ENCODE measurements at regions not wholly inside any gene's neighbourhood (a gene's known extent, or its start where the extent isn't known, plus 50 kb on each side); places are given as distances from the start of the nearest gene placed in this dataset.
"Not testable (repeated sequence)": the region's sequence is repeated elsewhere in the genome, so short reads cannot be mapped to it uniquely, and the experiment has no call there.

DNA sequence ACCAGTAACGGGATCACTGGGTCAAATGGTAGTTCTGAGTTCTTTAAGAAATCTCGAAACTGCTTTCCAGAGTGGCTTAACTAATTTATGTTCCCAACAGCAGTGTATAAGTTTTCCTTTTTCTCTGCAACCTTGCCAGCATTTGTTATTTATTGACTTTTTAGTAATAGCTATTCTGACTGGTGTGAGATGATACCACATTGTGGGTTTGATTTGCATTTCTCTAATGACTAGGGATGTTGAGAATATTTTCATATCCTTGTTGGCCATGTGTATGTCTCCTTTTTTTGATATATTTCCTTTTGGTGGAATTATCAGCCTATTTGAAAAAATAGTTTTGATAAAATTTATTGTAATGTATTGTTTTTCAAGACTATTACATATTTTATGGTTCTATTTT, 701.2 kb upstream of the FBXO33 start:
- DNase-seq (ENCODE audit: low read depth, low spot score), result no peak

GRCh38 chr14:40129159-40129558, 696.9 kb upstream of the FBXO33 start:
- DNase-seq (ENCODE audit: low read depth, low spot score), result no peak

GRCh38 chr14:40123816-40124215, 691.6 kb upstream of the FBXO33 start:
- DNase-seq (ENCODE audit: low read depth, low spot score), result no peak

DNA sequence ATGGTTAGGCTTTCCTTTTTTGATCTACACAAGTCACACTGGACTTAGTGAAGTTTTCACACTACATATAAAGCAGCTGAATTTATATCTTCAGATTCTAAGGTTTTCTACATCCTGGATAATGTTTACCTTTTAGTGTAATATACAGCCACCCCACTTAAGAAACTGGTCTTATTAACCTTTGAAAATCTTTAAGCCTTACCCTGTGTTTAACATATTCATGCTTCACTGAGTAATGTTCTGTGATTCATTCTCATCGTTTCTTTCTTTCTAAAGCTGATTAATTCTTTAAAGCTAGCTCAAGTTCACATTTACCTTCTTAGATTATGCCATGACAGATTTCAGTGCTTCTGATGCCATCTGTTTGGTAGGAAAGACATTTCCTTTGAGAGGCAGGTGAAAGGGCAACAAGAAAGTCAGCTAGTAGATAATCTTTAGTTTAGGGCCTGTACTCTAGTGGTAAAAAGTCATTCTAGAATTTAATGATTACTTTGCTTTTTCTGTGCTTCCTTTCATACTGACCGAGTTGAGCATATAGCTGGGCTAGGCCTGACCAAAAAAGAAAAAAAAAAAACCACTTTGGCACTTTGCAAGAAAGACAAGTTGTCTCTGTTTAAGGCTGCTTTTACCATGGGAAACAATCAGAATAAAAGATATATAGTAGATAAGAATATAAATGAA, 690.9 kb upstream of the FBXO33 start:
- no peak for DNase-seq (ENCODE audit: low read depth, low spot score)

GRCh38 chr14:40119765-40120164, 687.5 kb upstream of the FBXO33 start:
- no peak for DNase-seq (ENCODE audit: low read depth, low spot score)

GRCh38 chr14:40119321-40119720, 687.1 kb upstream of the FBXO33 start:
- peak; percentile 35 for DNase-seq (ENCODE audit: low read depth, low spot score)

DNA sequence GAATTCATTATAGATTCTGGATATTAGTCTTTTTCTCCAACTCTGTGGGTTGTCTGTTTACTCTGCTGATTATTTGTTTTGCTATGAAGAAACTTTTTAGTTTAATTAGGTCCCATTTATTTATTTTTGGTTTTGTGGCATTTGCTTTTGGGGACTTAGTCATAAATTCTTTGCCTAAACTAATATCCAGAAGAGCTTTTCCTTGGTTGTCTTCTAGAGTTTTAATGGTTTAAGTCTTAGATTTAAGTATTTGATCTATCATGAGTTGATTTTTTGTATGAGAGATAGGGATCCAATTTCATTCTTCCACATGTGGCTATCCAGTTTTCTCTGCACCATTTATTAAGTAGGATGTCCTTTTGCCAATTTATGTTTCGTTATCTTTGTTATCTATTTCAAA, 683.4 kb upstream of the FBXO33 start:
- no peak for DNase-seq (ENCODE audit: low read depth, low spot score)

GRCh38 chr14:40113671-40114070, 681.4 kb upstream of the FBXO33 start:
- no peak for DNase-seq (ENCODE audit: low read depth, low spot score)

DNA sequence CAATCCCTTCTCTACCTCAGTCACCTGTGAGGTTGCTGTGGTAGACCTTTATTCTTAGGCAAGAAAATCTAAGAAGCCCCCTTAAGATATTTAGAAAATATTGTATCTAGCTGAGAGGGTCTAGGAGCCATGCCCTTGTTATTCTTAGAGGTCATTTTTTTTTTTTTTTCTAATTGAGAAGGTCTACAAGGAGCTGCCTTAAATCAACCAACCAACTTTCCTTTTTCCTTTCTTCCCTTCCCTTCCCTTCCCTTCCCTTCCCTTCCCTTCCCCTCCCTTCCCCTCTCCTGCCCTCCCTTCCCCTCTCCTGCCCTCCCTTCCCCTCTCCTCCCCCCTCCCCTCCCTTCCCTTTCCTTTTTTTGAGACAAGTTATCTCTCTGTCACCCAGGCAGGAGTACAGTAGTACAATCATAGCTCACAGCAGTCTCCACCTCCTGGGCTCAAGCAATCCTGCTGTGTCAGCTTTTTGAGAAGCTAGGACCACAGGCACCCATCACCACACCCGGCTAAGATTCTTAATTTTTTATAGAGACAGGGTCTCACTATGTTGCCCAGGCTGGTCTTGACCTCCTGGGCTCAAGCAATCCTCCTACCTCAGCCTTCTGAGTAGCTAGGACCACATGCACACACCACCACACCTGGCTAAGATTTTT, 668.4 kb upstream of the FBXO33 start:
- DNase-seq (ENCODE audit: low read depth, low spot score), result no peak

GRCh38 chr14:40099316-40099715, 667.1 kb upstream of the FBXO33 start:
- no peak for DNase-seq (ENCODE audit: low read depth, low spot score)

DNA sequence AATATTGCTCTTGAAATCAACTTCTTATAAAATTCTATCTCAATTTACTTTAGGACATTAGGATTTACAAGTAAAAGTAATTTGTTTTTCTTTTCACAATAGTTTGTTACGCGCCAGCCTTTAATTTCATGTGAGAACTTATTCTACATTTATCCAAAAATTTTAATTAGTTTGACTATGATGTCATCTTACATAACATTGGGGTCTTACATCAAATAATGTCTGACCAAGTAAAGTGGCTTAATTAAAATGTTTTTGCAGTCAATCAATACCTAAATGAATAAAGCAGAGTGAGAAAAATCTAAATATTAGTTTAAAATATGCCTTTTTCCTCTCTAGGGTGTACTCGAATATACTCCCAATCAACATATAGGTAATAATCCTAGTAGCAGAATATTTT, 666.2 kb upstream of the FBXO33 start:
- DNase-seq (ENCODE audit: low read depth, low spot score), result no peak

DNA sequence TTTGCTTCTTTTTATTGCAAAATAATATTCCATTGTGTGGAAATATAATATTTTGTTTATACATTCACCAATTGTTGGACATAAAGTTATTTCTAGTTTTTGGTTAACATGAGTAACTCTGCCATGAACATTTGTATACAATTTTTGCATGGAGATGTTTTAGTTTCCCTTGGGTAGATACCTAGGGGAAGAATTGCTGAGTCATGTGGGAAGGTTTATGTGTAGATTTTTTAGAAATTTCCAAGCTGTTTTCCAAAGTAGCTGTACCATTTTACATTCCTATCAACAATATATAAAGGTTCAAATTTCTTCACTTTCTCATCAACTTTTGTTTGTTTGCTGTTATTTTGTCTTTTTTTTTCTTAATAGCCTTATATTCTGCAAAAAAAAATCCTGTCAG, 664.7 kb upstream of the FBXO33 start:
- no peak for DNase-seq (ENCODE audit: low read depth, low spot score)

DNA sequence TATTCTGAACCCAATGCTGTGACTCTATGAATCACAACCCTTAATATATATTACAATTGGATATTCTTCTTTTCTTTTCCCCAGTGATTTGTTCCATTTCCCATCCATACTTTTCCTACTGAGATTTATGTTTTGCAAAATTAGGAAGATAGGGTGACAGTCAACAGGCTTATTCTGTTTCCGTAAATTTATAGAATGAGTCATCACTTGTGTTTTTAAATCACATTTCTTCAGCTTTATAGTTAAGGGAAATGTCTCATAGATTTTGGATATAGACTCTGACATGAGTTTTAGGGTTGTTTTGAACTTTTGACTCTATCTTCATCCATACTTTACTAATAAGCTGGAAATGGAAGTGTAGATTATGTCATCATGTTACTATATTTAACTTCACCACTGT, 661.6 kb upstream of the FBXO33 start:
- DNase-seq (ENCODE audit: low read depth, low spot score), result no peak

DNA sequence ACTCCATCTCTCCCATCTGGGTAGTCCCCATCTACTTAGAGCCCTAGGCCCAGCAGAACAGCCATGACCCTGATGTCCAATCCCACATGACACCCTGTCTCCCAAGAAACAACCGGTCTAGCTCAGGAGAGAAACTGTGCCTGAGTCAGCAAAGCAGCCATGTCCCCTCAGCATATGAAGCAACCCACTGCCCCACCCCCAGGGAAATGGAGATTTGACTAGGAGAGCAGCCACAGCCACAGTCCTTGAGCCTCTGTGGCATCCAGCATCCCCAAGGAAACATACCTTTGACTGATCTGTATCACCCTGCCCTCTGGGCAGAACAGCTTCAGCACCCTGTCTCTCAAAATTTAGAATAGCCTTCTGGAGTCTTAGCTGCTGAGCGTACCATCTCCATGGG, 641.9 kb upstream of the FBXO33 start:
- DNase-seq (ENCODE audit: low read depth, low spot score), result peak; percentile 24

- DNase-seq (ENCODE audit: low read depth, low spot score), result no peak
Observed at GRCh38 chr14:40072175-40072574, 639.9 kb upstream of the FBXO33 start.

DNA sequence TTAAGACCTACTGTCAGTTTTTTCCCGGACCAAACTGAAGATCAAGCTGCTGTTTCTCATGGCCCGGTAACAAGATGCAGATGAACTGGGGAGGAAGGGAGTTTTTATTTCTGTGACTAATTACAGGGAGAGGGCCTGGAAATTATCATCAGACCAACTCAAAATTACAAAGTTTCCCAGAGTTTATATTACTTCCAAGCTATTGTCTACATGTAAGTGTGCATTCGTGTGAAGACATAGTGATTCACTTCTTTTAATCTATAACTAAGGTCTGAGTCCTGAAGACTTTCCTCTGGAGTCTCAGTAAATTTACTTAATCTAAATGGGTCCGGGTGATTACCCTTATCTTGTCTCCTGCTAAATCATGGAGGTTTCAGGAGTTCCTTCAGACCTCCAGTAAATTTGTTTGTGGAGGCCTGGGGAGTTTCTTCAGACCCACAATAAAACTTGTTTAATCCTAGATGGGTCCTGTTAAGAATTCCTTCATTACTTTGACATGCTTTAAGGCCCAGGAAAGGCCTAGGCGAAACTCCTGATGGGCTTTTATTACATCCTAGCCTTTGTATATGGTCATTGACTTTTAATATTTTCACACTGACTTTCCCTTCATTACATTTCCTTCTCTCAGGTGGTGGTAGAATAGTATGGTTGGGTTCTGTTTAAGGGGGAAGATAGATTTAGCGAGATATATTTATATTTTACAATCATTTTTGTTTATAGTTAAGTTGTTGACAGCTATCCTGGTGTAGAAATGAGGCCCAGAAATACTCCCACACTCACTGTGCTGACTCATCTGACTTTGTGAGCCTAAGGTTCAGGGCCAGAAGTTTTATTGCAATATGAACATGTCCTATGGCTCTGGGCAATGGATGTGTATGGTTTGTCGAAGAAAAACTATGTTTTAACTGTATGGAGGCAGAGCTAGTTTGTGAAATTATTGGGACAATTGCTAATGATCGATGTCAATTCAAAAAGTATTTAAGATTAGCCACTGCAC, 627.0 kb upstream of the FBXO33 start:
- DNase-seq (ENCODE audit: low read depth, low spot score), result peak; percentile 6

- DNase-seq (ENCODE audit: low read depth, low spot score), result no peak
Observed at GRCh38 chr14:40053416-40053815, 621.2 kb upstream of the FBXO33 start.

- DNase-seq (ENCODE audit: low read depth, low spot score), result no peak
Observed at GRCh38 chr14:40028991-40029390, 596.8 kb upstream of the FBXO33 start.

DNA sequence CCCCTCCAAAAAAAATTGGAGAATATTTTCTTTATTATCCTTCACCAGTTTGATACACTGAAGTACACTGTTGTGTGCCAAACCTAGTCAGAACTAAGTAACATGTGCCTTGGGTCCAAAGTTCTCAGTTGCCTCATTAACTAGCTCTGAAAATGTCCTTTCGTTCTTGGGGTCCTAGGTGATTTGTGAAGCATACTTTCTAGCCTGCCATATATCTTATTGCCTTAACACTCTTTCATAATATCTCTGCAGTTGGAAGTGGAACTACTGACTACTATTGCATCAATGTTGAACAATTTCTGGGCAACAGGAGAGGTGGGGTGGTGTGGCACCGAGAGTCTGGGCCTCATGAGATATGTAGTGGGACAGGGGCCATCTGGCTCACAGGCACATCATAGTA, 592.9 kb upstream of the FBXO33 start:
- DNase-seq (ENCODE audit: low read depth, low spot score), result no peak

DNA sequence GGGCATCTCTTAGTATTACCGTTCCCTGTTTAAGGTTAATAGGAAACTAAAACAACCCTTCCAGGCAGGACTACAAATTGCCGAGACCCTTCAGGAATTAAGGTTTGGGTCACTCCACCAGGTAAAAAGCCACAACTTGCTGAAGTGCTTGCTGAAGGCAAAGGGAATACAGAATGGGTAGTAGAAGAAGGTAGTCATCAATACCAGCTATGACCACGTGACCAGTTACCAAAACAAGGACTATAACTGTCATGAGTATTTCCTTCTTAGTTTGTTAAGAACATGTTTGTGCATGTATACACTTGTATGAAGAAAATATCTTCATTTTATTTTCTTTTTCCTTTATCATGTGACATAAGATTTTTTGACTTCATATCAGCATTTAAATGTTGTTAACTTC, 578.7 kb upstream of the FBXO33 start:
- no peak for DNase-seq (ENCODE audit: low read depth, low spot score)

DNA sequence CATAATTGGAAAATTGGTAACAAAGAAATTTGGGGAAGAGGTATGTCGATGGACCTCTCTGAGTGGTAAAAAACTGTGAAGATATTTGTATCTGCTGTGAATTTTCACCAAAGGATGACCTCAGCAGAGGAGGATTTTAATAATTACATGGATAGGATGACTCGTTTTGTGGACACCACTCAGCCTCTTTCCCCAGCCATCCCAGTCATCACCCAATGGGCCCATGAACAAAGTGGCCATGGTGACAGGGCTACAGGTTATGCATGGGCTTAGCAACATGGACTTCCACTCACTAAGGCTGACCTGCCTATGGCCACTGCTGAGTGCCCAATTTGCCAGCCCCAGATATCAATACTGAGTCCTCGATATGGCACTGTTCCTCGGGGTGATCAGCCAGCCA, 577.5 kb upstream of the FBXO33 start:
- no peak for DNase-seq (ENCODE audit: low read depth, low spot score)

DNA sequence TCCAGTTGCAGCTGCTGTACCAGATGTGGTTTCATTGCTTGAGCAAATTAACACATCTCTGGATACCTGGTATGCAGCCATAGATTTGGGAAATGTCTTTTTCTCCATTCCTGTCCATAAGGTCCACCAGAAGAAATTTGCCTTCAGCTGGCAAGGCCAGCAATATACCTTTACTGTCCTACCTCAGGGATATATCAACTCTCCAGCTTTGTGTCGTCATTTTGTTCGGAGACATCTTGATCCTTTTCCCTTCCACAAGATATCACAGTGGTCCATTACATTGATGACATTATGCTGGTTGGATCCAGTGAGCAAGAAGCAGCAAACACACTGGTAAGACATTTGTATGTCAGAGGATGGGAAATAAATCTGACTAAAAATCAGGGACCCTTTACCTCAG, 576.1 kb upstream of the FBXO33 start:
- DNase-seq (ENCODE audit: low read depth, low spot score), result not testable (repeated sequence)

All from ELF-1 (cell line).